PFSK-1 (cell line): ENCODE measurements at regions not wholly inside any gene's neighbourhood (a gene's known extent, or its start where the extent isn't known, plus 50 kb on each side); places are given as distances from the start of the nearest gene placed in this dataset.

Experiments used
- FOXP2 ChIP-seq: optimal IDR thresholded peaks from 2 replicates; pipeline ENCODE3; 2011; ENCODE audit warnings: borderline replicate concordance, control low read depth, inconsistent platforms; ENCODE audit not compliant: insufficient read depth; ENCODE audit errors: extremely low read length, extremely low read depth
- POLR2AphosphoS5 ChIP-seq: IDR thresholded peaks from 2 replicates; pipeline ENCODE4 v1.6.1; 2012; ENCODE audit warnings: low read depth, mild to moderate bottlenecking, control low read depth, low read length, moderate library complexity
- SIN3A ChIP-seq: IDR thresholded peaks from 2 replicates; pipeline ENCODE4 v1.6.1; 2012; ENCODE audit warnings: mild to moderate bottlenecking, low read length, moderate library complexity, borderline replicate concordance; ENCODE audit not compliant: insufficient read depth
- TAF1 ChIP-seq: IDR thresholded peaks from 2 replicates; pipeline ENCODE4 v1.6.1; 2012; ENCODE audit warnings: low read length, control low read depth, borderline replicate concordance; ENCODE audit not compliant: insufficient read depth
- TF ChIP-seq, protein P1 (sequence below), 2 experiments: IDR thresholded peaks; 2 replicates each; pipeline versions ENCODE4 v1.6.1 to v1.8.0; 2011 to 2012; ENCODE audit warnings: low read depth in 2 of 2, low read length in 2 of 2, control low read depth in 1 of 2, inconsistent platforms in 1 of 2, mild to moderate bottlenecking in 1 of 2, moderate library complexity in 1 of 2; ENCODE audit not compliant: insufficient read depth in 1 of 2

DNA sequence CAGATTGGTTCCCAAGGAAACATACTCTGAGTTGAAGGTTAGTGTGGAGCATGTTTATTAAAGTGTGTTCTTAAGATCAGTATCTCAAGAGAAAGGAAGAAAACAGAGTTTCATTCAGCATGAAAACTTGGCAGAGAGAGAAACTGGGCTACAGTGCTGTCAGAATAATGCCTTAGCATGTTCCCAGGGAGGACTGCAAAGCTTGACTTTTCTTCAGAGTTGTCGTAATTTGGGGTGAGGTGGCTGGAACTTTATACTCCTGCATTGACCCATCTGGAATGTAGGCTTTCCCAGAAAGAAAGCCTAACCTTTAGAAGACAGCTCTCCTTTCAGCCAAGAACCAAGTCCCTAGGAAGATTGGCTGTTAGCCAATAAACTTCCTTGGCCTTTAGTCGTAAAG, 190.8 kb upstream of the CNTN5 start:
- TF ChIP-seq, protein P1, sequence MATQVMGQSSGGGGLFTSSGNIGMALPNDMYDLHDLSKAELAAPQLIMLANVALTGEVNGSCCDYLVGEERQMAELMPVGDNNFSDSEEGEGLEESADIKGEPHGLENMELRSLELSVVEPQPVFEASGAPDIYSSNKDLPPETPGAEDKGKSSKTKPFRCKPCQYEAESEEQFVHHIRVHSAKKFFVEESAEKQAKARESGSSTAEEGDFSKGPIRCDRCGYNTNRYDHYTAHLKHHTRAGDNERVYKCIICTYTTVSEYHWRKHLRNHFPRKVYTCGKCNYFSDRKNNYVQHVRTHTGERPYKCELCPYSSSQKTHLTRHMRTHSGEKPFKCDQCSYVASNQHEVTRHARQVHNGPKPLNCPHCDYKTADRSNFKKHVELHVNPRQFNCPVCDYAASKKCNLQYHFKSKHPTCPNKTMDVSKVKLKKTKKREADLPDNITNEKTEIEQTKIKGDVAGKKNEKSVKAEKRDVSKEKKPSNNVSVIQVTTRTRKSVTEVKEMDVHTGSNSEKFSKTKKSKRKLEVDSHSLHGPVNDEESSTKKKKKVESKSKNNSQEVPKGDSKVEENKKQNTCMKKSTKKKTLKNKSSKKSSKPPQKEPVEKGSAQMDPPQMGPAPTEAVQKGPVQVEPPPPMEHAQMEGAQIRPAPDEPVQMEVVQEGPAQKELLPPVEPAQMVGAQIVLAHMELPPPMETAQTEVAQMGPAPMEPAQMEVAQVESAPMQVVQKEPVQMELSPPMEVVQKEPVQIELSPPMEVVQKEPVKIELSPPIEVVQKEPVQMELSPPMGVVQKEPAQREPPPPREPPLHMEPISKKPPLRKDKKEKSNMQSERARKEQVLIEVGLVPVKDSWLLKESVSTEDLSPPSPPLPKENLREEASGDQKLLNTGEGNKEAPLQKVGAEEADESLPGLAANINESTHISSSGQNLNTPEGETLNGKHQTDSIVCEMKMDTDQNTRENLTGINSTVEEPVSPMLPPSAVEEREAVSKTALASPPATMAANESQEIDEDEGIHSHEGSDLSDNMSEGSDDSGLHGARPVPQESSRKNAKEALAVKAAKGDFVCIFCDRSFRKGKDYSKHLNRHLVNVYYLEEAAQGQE (IDR thresholded peaks at IDR 0.05; ENCODE audit: insufficient read depth in 1 of 2, low read depth in 2 of 2, low read length in 2 of 2), result no peak
- TF ChIP-seq FOXP2 (no peak), TAF1 (no peak), SIN3A (no peak), POLR2AphosphoS5 (no peak)

DNA sequence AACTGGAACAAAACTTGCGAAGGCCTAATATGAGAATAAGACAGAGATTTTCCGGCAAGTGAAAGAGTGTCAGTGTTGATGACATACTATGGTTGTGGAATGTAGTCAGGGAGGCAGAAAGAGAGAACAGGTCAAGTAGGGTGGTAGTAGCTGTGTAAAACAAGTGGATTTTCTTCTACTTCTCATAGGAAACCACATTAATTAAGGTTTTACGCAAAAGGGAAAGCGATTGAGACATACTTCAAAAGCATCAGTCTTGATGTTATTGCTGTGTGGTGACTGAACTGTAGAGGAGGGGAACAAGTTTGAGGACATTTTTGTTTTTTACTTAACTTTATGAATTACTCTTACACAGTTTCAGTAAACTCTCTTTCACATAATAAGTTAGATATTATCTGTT, 186.0 kb upstream of the CNTN5 start:
- TF ChIP-seq TAF1, result no peak
- TF ChIP-seq, protein P1 (IDR thresholded peaks at IDR 0.05; ENCODE audit: insufficient read depth in 1 of 2, low read depth in 2 of 2, low read length in 2 of 2), result no peak
- TF ChIP-seq SIN3A, result no peak
- TF ChIP-seq FOXP2, result no peak
- TF ChIP-seq POLR2AphosphoS5, result no peak

DNA sequence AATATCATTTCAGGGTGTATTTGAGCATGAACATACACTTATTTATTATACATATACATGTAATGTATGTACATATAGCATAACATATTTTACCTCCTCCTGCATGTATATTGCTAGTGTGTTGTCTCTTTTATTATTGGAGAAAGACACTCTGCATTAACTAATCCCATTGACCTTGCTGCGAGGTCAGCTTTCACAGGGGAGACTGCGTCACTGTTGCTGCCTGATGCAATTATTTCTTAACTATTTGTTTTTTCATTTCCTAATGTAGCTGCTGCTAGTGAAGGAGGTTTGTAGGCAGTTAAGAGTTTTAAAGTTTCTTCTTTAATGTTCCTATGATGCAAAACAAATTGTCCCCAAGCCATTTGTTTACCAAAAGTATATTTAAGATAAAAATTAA, 185.4 kb upstream of the CNTN5 start:
- TF ChIP-seq, protein P1 (IDR thresholded peaks at IDR 0.05; ENCODE audit: insufficient read depth in 1 of 2, low read depth in 2 of 2, low read length in 2 of 2), result no peak
- TF ChIP-seq POLR2AphosphoS5, result no peak
- TF ChIP-seq FOXP2, result no peak
- no peak for TF ChIP-seq SIN3A
- no peak for TF ChIP-seq TAF1

DNA sequence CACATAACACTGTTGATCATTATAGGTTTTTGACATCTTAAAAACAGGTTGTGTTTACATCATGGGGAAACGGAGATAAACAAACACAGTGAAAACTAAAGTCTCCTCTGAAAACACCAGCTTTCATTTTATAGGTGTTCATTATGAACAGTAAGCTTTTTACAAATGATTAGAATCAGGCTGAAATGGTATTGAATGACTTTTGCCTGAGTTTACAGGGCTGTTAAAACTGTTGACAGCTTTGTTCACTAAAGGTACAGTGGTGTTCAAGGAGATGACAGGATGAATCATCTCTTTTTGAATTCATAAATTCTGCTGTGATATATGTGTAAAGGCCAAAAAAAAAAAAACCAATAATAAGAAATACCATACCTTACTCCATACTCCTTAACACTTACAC, 184.6 kb upstream of the CNTN5 start:
- no peak for TF ChIP-seq FOXP2
- TF ChIP-seq, protein P1 (IDR thresholded peaks at IDR 0.05; ENCODE audit: insufficient read depth in 1 of 2, low read depth in 2 of 2, low read length in 2 of 2), result no peak
- no peak for TF ChIP-seq TAF1
- TF ChIP-seq SIN3A, result no peak
- no peak for TF ChIP-seq POLR2AphosphoS5

DNA sequence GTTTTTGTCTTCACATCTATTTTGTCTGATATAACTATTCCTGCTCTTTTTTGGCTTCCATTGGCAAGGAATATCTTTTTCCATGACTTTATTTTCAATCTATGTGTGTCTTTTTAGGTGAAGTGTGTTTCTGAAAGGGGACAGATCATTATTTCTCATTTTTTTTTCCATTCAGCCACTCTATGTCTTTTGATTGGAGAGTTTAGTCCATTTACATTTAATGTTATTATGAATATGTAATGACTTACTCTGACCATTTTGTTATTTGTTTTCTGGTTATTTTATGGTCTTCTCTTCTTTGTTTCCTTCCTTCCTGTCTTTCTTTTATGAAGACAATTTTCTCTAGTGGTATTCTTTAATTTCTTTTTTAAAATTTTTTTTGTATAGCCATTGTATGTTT, 178.6 kb upstream of the CNTN5 start:
- TF ChIP-seq SIN3A (no peak), TAF1 (no peak)
